ENCODE measurements at regions not wholly inside any gene's neighbourhood (a gene's known extent, or its start where the extent isn't known, plus 50 kb on each side); places are given as distances from the start of the nearest gene placed in this dataset.

GRCh38 chr2:53450923-53451322 is 316.7 kb upstream of the CHAC2 start:
- no peak for ATAC-seq (ENCODE audit: low FRiP score)
- TF ChIP-seq CTCF (IDR thresholded peaks at IDR 0.05): no peak
- no peak for DNase-seq (ENCODE audit: low spot score)

GRCh38 chr2:53448591-53448990 is 319.0 kb upstream of the CHAC2 start:
- no peak for DNase-seq (ENCODE audit: low spot score)
- no peak for TF ChIP-seq CTCF (IDR thresholded peaks at IDR 0.05)
- ATAC-seq (ENCODE audit: low FRiP score): peak; percentile 63

GRCh38 chr2:53448086-53448485 is 319.5 kb upstream of the CHAC2 start:
- DNase-seq (ENCODE audit: low spot score) (no peak), ATAC-seq (ENCODE audit: low FRiP score) (no peak)
- TF ChIP-seq CTCF (IDR thresholded peaks at IDR 0.05): no peak

- no peak for DNase-seq (ENCODE audit: low spot score)
- peak; percentile 64 for ATAC-seq (ENCODE audit: low FRiP score)
- TF ChIP-seq CTCF (IDR thresholded peaks at IDR 0.05): no peak
Observed at GRCh38 chr2:53445383-53446070, 322.1 kb upstream of the CHAC2 start.

GRCh38 chr2:53442783-53443182 is 324.8 kb upstream of the CHAC2 start:
- no peak for ATAC-seq (ENCODE audit: low FRiP score)
- no peak for DNase-seq (ENCODE audit: low spot score)
- TF ChIP-seq CTCF (IDR thresholded peaks at IDR 0.05): no peak

- no peak for TF ChIP-seq CTCF (IDR thresholded peaks at IDR 0.05)
- ATAC-seq (ENCODE audit: low FRiP score) (no peak), DNase-seq (ENCODE audit: low spot score) (no peak)
Observed at GRCh38 chr2:53442093-53442492, 325.5 kb upstream of the CHAC2 start.

- ATAC-seq (ENCODE audit: low FRiP score): no peak
- no peak for TF ChIP-seq CTCF (IDR thresholded peaks at IDR 0.05)
- DNase-seq (ENCODE audit: low spot score): no peak
Observed at GRCh38 chr2:53438692-53439091, 328.9 kb upstream of the CHAC2 start.

All from omental fat pad (tissue), 3 donors.